Heart left ventricle (tissue), 16 donors: ENCODE measurements at regions not wholly inside any gene's neighbourhood (a gene's known extent, or its start where the extent isn't known, plus 50 kb on each side); places are given as distances from the start of the nearest gene placed in this dataset.

Source experiments
- ATAC-seq, 4 donors: fragments of 200-7000 bp; cut with Tn5 transposase; one replicate each; pipeline ENCODE4 v1.9.1; 2020 to 2022; ENCODE audit warnings: moderate library complexity in 4 of 4, mild to moderate bottlenecking in 3 of 4, moderate number of reproducible peaks in 1 of 4
- DNase-seq, 5 donors: peaks; one replicate each; pipeline ENCODE4 v3.0.0-alpha.2; 2020
- H3K27ac ChIP-seq, 12 donors: fragments of 200-600 bp; sonication (generic) in 4 of 12; one replicate each; pipeline versions ENCODE4 v1.5.0 to v1.8.0; 2016 to 2022; ENCODE audit warnings: mild to moderate bottlenecking in 2 of 12
- H3K27me3 ChIP-seq, 9 donors: fragments of 200-600 bp; sonication (generic) in 2 of 9; one replicate each; pipeline versions ENCODE4 v1.5.1 to v1.8.0; 2016 to 2022; ENCODE audit warnings: mild to moderate bottlenecking in 3 of 9
- H3K36me3 ChIP-seq, 9 donors: fragments of 200-600 bp; sonication (generic) in 2 of 9; one replicate each; pipeline versions ENCODE4 v1.5.0 to v1.8.0; 2018 to 2022; ENCODE audit warnings: mild to moderate bottlenecking in 2 of 9
- H3K4me1 ChIP-seq, 12 donors: fragments of 200-600 bp; sonication (generic) in 4 of 12; one replicate each; pipeline versions ENCODE4 v1.5.0 to v1.8.0; 2016 to 2022; ENCODE audit warnings: mild to moderate bottlenecking in 3 of 12
- H3K4me3 ChIP-seq, 12 donors: fragments of 200-600 bp; sonication (generic) in 4 of 12; one replicate each; pipeline versions ENCODE4 v1.5.0 to v1.8.0; 2017 to 2022; ENCODE audit warnings: mild to moderate bottlenecking in 9 of 12, moderate library complexity in 4 of 12
- H3K9me3 ChIP-seq, 12 donors: fragments of 200-600 bp; sonication (generic) in 4 of 12; one replicate each; pipeline versions ENCODE4 v1.5.0 to v1.8.0; 2016 to 2022; ENCODE audit warnings: mild to moderate bottlenecking in 1 of 12
- POLR2A ChIP-seq, 2 donors: fragments of 450-650 bp; IDR thresholded peaks; one replicate each; pipeline ENCODE4 v1.6.1; 2017; ENCODE audit warnings: antibody characterized with exemption in 2 of 2, mild to moderate bottlenecking in 2 of 2, moderate library complexity in 2 of 2
- WGBS, 4 donors: extraction: QIAGEN DNeasy Blood & Tissue Kit in 2 of 4; methylation state at CpG; one replicate each; pipeline versions ENCODE4 v1.1.5 to v1.1.7; 2013 to 2018; 5-methylcytosine and 5-hydroxymethylcytosine counted together
- intact Hi-C, 10 donors: fragments of 100-400 bp; cut with DNase I; formaldehyde crosslinking; loops; one replicate each; pipeline versions ENCODE4 v1.11.1 to v1.14.2; 2022
- TF ChIP-seq, protein P1 (sequence below), 12 donors: fragments of 200-600 bp; sonication (generic) in 4 of 12; IDR thresholded peaks; one replicate each; pipeline versions ENCODE4 v1.5.0 to v1.8.0; 2018 to 2022; ENCODE audit warnings: antibody characterized with exemption in 12 of 12, mild to moderate bottlenecking in 5 of 12
- donor health status: ischemic (EF 13 %, LVEDD 7.1; RV severe dilation, severe dysfunction).
- donor health status: healthy with polysubstance abuse.
- donor health status: DM: no; HTN: yes; CAD: no.
- donor health status: DM: no; HTN: no; CAD: no.
- donor health status: ischemic (EF 25% LVEDD 6.9; RV normal size, moderate dysfunction).
- donor health status: ischemic (EF 25% LVEDD 5.7; RV mildly dilated, moderate dysfunction).
- donor health status: healthy.
- donor health status: DM: yes; HTN: yes; CAD: no.
- donor health status: ischemic (EF 35%, LVEDD 5.7; RV mildly dilated, moderate dysfunction).
- donor health status: nonischemic (EF 11% LVEDD 7.7; RV severe dilation, severe dysfunction).
- donor health status: DM: yes; HTN: yes; CAD: no.
- donor health status: PGD.
- donor health status: ischemic (EF 29% LVEDD 5.4; RV normal size, mild dysfunction).
- donor health status: nonischemic (EF 23%, LVEDD 6.1; RV moderate dilation, normal function).

DNA sequence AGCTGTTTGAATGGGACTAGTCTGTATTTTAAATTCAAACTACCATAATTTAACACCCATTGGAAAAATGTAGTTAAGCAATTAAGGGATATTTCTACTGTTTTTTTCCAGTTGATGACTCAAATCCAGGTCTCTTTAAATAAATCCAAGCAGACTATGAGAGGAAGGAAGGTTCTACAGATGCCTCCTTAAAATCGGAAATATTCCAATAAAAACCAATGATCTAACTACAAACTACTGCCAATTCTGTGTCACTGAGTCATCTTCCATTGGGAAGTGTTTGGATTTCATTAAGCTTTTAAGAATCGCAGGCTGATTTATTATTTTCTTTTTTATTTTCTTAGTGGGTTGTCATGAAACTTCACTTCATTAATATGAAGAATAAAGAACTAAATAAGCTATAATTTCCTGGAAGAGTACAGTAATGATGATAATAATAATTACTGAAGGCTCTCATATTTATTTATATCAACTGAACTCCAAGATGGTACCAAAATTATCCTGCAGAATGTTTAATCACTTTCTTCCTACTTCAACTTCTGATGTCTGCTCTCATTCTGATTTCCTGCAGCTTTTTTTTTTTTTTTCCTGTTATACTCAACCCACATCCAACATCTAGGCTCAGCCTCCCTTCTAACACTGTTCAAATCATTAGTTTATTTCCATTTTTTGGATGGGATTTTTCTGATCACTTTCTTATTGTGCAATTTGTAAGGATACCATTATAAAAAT lies 166.3 kb upstream of the FN1 start:
- Histone ChIP-seq H3K4me1 (peaks cover 0 to 18% (median 0%) of the 10 kb centered on the region in 12 donors), H3K27ac (peak overlapping the region in 7 of 12 donors; percentile 21 to 61 (median 44)), H3K27me3 (no peaks in the 10 kb centered on the region), H3K4me3 (no peak overlapping the region), H3K9me3 (no peaks in the 10 kb centered on the region), H3K36me3 (no peaks in the 10 kb centered on the region)
- TF ChIP-seq, protein P1, sequence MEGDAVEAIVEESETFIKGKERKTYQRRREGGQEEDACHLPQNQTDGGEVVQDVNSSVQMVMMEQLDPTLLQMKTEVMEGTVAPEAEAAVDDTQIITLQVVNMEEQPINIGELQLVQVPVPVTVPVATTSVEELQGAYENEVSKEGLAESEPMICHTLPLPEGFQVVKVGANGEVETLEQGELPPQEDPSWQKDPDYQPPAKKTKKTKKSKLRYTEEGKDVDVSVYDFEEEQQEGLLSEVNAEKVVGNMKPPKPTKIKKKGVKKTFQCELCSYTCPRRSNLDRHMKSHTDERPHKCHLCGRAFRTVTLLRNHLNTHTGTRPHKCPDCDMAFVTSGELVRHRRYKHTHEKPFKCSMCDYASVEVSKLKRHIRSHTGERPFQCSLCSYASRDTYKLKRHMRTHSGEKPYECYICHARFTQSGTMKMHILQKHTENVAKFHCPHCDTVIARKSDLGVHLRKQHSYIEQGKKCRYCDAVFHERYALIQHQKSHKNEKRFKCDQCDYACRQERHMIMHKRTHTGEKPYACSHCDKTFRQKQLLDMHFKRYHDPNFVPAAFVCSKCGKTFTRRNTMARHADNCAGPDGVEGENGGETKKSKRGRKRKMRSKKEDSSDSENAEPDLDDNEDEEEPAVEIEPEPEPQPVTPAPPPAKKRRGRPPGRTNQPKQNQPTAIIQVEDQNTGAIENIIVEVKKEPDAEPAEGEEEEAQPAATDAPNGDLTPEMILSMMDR (IDR thresholded peaks at IDR 0.05) = no peak
- no peak for TF ChIP-seq POLR2A (IDR thresholded peaks at IDR 0.05)
- DNase-seq = no peak
- ATAC-seq = peak in 3 of 4 donors; percentile 59 to 90 (median 87)
- 42 to 59% (median 51%) methylated on average over 2 of the region's 2 CpGs for WGBS, 4 donors
- intact Hi-C loops = loop anchor here in 1 of 10 donors (10.0 kb wide), 1 partner anchor 167 kb away; the partner anchor contains the start of gene FN1

DNA sequence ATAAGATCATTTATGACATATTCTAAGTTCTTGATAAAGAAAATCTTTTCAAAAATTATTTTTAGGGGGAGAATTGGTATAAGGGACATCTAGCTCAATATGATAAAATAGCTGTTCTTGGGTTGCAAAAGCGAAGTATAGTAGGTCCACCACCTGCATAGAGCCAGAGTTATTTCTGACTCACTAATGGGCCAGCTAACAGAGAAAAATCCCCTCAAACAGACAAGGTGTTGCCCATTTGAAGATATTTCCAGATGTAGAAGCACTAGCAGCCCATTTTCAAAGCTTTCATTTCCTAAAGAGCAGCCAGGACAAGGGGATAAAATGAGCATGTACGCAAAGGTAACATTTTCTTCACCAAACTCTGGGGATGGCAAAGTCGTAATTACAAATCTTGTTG lies 165.7 kb upstream of the FN1 start:
- ATAC-seq = no peak
- Histone ChIP-seq H3K9me3 (no peaks in the 10 kb centered on the region), H3K27ac (peak overlapping the region in 5 of 12 donors; percentile 30 to 61 (median 52)), H3K36me3 (no peaks in the 10 kb centered on the region), H3K4me3 (no peak overlapping the region), H3K27me3 (no peaks in the 10 kb centered on the region), H3K4me1 (peaks cover 0 to 18% (median 0%) of the 10 kb centered on the region in 12 donors)
- DNase-seq = no peak
- intact Hi-C loops = loop anchor here in 1 of 10 donors (10.0 kb wide), 1 partner anchor 167 kb away; the partner anchor contains the start of gene FN1
- TF ChIP-seq, protein P1 (IDR thresholded peaks at IDR 0.05) = no peak
- no peak for TF ChIP-seq POLR2A (IDR thresholded peaks at IDR 0.05)
- 62 to 80% (median 70%) methylated on average over 3 of the region's 3 CpGs for whole genome bisulfite sequencing, 4 donors

DNA sequence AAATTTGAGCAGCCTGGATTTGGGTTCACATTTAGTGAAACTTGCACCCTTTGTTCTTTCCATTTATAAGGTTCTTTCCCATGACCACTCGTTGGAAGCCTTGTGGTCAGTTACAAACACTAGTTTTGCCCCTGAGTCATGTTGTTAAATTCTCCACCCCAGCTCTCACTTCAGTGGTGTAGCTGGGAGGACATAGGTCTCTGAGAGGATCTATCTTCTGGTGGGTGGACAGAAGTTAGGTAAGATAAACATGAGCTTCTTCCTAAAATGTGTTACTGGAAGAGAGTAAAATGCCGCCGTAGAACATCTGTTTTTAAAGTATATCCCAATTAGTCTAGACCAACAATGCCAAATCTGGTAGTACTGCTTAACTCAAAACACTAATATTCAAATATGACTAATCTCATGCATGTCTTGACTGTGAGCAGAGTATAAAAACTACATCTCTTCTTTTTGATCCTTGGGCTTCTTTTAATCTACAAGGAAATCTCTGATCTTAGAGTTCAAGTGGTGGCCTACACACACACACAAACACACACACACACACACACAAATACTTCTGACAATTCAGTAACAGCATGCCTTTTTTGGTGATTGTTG lies 162.6 kb upstream of the FN1 start:
- no peak for ATAC-seq
- no peak overlapping the region for H3K27ac ChIP-seq
- no peaks in the 10 kb centered on the region for H3K9me3 ChIP-seq
- peaks cover 0 to 13% (median 0%) of the 10 kb centered on the region in 12 donors for H3K4me1 ChIP-seq
- H3K4me3 ChIP-seq = no peak overlapping the region
- H3K27me3 ChIP-seq = no peaks in the 10 kb centered on the region
- intact Hi-C loops = no loop called here
- 68 to 84% (median 77%) methylated on average over 3 of the region's 3 CpGs for WGBS, 4 donors
- DNase-seq = no peak
- no peaks in the 10 kb centered on the region for H3K36me3 ChIP-seq
- TF ChIP-seq, protein P1 (IDR thresholded peaks at IDR 0.05) = no peak
- no peak for TF ChIP-seq POLR2A (IDR thresholded peaks at IDR 0.05)

DNA sequence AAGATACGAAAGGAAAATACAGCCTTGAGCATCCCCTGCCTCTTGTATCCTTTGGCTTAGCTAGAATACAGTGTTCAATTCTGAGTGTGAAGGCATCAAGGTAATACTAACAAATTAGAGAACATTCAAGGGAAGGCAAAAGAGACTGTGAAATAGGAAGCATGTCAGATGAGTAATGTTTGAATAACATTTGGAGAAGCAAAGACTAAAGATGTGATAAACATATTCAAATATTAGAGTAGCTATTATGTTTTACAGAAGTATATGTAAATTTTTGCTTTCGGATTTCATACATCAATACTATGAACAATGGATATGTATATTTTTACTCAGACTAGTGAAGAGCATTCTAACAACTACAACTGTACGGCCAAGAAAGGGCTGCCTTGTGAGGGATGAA lies 161.7 kb upstream of the FN1 start:
- no peaks in the 10 kb centered on the region for H3K27me3 ChIP-seq
- intact Hi-C loops = no loop called here
- no peak overlapping the region for H3K27ac ChIP-seq
- no peak for ATAC-seq
- DNase-seq = no peak
- peaks cover 0 to 7% (median 0%) of the 10 kb centered on the region in 12 donors for H3K4me1 ChIP-seq
- no peaks in the 10 kb centered on the region for H3K36me3 ChIP-seq
- H3K9me3 ChIP-seq = no peaks in the 10 kb centered on the region
- H3K4me3 ChIP-seq = no peak overlapping the region
- TF ChIP-seq POLR2A (IDR thresholded peaks at IDR 0.05) = no peak
- TF ChIP-seq, protein P1 (IDR thresholded peaks at IDR 0.05) = no peak
- WGBS, 4 donors = 96 to 98% (median 98%) methylated on average over 3 of the region's 3 CpGs
